Neural cell (in vitro differentiated cells): ENCODE measurements at regions not wholly inside any gene's neighbourhood (a gene's known extent, or its start where the extent isn't known, plus 50 kb on each side); places are given as distances from the start of the nearest gene placed in this dataset.

ENCODE experiments used
- H2AFZ ChIP-seq: fragments of 200-600, 300-800 bp; sonication (generic), shearing (Covaris generic); 2 replicates; pipeline ENCODE4 v1.6.0; 2014; ENCODE audit warnings: low read depth, mild to moderate bottlenecking, antibody characterized with exemption, low read length, moderate library complexity
- H3F3A ChIP-seq: fragments of 200-600 bp; shearing (Covaris generic); 2 replicates; pipeline ENCODE4 v1.6.1; 2016; ENCODE audit warnings: mild to moderate bottlenecking, moderate library complexity, mixed read lengths, antibody characterized with exemption, low read length; ENCODE audit not compliant: insufficient read depth, poor library complexity, severe bottlenecking
- H3K27ac ChIP-seq: fragments of 200-600, 300-800 bp; sonication (generic), shearing (Covaris generic); 2 replicates; pipeline ENCODE4 v1.5.1; 2014; ENCODE audit warnings: mild to moderate bottlenecking, low read length, moderate library complexity
- H3K27me3 ChIP-seq: fragments of 300-800, 200-600 bp; sonication (generic), shearing (Covaris generic); 2 replicates; pipeline ENCODE4 v1.6.0; 2014; ENCODE audit warnings: mild to moderate bottlenecking, low read depth, low read length, moderate library complexity; ENCODE audit not compliant: insufficient read depth
- H3K36me3 ChIP-seq: fragments of 300-800, 200-600 bp; sonication (generic), shearing (Covaris generic); 2 replicates; pipeline ENCODE4 v1.5.1; 2014; ENCODE audit warnings: mild to moderate bottlenecking, antibody characterized with exemption, low read length, moderate library complexity; ENCODE audit not compliant: insufficient read depth
- H3K4me2 ChIP-seq: fragments of 300-800, 200-600 bp; sonication (generic), shearing (Covaris generic); 2 replicates; pipeline ENCODE4 v1.6.0; 2014; ENCODE audit warnings: mild to moderate bottlenecking, low read length
- H3K4me3 ChIP-seq: fragments of 300-800, 200-600 bp; sonication (generic), shearing (Covaris generic); 2 replicates; pipeline ENCODE4 v1.5.1; 2014; ENCODE audit warnings: mild to moderate bottlenecking, low read length, moderate library complexity
- H3K79me2 ChIP-seq: fragments of 200-600 bp; shearing (Covaris generic); replicated peaks from 2 replicates; pipeline ENCODE4 v1.6.0; 2014; ENCODE audit warnings: mild to moderate bottlenecking, low read length, moderate library complexity; ENCODE audit not compliant: insufficient read depth
- H3K9ac ChIP-seq: fragments of 300-800, 200-600 bp; sonication (generic), shearing (Covaris generic); 2 replicates; pipeline ENCODE4 v1.6.1; 2016; ENCODE audit warnings: mild to moderate bottlenecking, low read length, mixed read lengths
- H3K9me2 ChIP-seq: fragments of 200-600 bp; shearing (Covaris generic); 2 replicates; pipeline ENCODE4 v1.6.1; 2016; ENCODE audit warnings: mild to moderate bottlenecking, low read length, mixed read lengths; ENCODE audit not compliant: insufficient read depth
- H3K9me3 ChIP-seq: fragments of 200-600, 300-800 bp; sonication (generic), shearing (Covaris generic); 2 replicates; pipeline ENCODE4 v1.6.1; 2016; ENCODE audit warnings: mild to moderate bottlenecking, mixed run types, low read length, moderate library complexity, mixed read lengths
- H4K20me1 ChIP-seq: fragments of 200-600 bp; shearing (Covaris generic); 2 replicates; pipeline ENCODE4 v1.6.1; 2016; ENCODE audit warnings: mild to moderate bottlenecking, mixed run types; ENCODE audit not compliant: insufficient read depth
- EP300 ChIP-seq: fragments of 450-650 bp; conservative IDR thresholded peaks from 2 replicates; pipeline ENCODE4 v1.6.1; 2014; ENCODE audit warnings: antibody characterized with exemption, mild to moderate bottlenecking, moderate library complexity; ENCODE audit not compliant: poor library complexity, severe bottlenecking
- EZH2 ChIP-seq: fragments of 200-600, 300-800 bp; shearing (Covaris generic), sonication (generic); IDR thresholded peaks from 2 replicates; pipeline ENCODE4 v1.6.1; 2014; ENCODE audit warnings: antibody characterized with exemption, low read length, borderline replicate concordance, mild to moderate bottlenecking; ENCODE audit not compliant: insufficient read depth, poor library complexity, severe bottlenecking
- MXI1 ChIP-seq: fragments of 450-650 bp; conservative IDR thresholded peaks from 2 replicates; pipeline ENCODE4 v1.6.1; 2014; ENCODE audit warnings: antibody characterized with exemption, mild to moderate bottlenecking; ENCODE audit not compliant: poor library complexity, severe bottlenecking
- POLR2AphosphoS5 ChIP-seq: IDR thresholded peaks from 2 replicates; pipeline ENCODE4 v1.6.1; 2012
- RAD21 ChIP-seq: fragments of 450-650 bp; conservative IDR thresholded peaks from 2 replicates; pipeline ENCODE4 v1.6.1; 2014; ENCODE audit warnings: antibody characterized with exemption, mild to moderate bottlenecking, moderate library complexity
- SMC3 ChIP-seq: fragments of 450-650 bp; conservative IDR thresholded peaks from 2 replicates; pipeline ENCODE4 v1.6.1; 2014; ENCODE audit warnings: antibody characterized with exemption, mild to moderate bottlenecking, moderate library complexity; ENCODE audit not compliant: poor library complexity
- TAF1 ChIP-seq: IDR thresholded peaks from 2 replicates; pipeline ENCODE4 v1.6.1; 2012; ENCODE audit warnings: low read depth
- TF ChIP-seq, protein P1 (sequence below): IDR thresholded peaks from 2 replicates; pipeline ENCODE4 v1.6.1; 2012; ENCODE audit warnings: borderline replicate concordance
- TF ChIP-seq, protein P2 (sequence below): fragments of 450-650 bp; IDR thresholded peaks from 2 replicates; pipeline ENCODE4 v1.5.1; 2014; ENCODE audit warnings: antibody characterized with exemption, mild to moderate bottlenecking, moderate library complexity; ENCODE audit not compliant: poor library complexity, severe bottlenecking

DNA sequence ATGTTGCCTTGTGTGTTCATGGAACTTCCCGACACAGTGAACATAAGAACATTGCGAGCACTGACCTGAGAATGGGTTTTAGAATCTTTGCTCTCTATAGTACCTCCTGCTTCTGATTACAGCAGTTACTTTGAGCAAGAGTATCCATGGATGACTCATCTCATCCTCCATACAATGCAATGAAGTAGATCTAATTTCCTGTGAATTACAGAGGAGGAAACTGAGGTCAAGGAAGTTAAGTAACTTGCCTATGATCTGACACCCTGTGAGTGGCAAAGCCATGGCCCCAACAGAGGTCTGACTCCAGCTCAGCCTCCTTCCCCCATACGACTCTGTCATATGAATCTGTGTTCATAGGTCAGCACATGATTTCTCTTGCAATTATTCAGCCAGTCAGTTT, 518.1 kb downstream of the TFAP2A start:
- TF ChIP-seq MXI1 = no peak
- no peak for TF ChIP-seq EZH2
- TF ChIP-seq EP300 = no peak
- TF ChIP-seq, protein P1, sequence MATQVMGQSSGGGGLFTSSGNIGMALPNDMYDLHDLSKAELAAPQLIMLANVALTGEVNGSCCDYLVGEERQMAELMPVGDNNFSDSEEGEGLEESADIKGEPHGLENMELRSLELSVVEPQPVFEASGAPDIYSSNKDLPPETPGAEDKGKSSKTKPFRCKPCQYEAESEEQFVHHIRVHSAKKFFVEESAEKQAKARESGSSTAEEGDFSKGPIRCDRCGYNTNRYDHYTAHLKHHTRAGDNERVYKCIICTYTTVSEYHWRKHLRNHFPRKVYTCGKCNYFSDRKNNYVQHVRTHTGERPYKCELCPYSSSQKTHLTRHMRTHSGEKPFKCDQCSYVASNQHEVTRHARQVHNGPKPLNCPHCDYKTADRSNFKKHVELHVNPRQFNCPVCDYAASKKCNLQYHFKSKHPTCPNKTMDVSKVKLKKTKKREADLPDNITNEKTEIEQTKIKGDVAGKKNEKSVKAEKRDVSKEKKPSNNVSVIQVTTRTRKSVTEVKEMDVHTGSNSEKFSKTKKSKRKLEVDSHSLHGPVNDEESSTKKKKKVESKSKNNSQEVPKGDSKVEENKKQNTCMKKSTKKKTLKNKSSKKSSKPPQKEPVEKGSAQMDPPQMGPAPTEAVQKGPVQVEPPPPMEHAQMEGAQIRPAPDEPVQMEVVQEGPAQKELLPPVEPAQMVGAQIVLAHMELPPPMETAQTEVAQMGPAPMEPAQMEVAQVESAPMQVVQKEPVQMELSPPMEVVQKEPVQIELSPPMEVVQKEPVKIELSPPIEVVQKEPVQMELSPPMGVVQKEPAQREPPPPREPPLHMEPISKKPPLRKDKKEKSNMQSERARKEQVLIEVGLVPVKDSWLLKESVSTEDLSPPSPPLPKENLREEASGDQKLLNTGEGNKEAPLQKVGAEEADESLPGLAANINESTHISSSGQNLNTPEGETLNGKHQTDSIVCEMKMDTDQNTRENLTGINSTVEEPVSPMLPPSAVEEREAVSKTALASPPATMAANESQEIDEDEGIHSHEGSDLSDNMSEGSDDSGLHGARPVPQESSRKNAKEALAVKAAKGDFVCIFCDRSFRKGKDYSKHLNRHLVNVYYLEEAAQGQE = no peak
- no peak for TF ChIP-seq RAD21
- TF ChIP-seq POLR2AphosphoS5 = no peak
- TF ChIP-seq, protein P2, sequence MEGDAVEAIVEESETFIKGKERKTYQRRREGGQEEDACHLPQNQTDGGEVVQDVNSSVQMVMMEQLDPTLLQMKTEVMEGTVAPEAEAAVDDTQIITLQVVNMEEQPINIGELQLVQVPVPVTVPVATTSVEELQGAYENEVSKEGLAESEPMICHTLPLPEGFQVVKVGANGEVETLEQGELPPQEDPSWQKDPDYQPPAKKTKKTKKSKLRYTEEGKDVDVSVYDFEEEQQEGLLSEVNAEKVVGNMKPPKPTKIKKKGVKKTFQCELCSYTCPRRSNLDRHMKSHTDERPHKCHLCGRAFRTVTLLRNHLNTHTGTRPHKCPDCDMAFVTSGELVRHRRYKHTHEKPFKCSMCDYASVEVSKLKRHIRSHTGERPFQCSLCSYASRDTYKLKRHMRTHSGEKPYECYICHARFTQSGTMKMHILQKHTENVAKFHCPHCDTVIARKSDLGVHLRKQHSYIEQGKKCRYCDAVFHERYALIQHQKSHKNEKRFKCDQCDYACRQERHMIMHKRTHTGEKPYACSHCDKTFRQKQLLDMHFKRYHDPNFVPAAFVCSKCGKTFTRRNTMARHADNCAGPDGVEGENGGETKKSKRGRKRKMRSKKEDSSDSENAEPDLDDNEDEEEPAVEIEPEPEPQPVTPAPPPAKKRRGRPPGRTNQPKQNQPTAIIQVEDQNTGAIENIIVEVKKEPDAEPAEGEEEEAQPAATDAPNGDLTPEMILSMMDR = no peak
- no peak for TF ChIP-seq TAF1
- no peak for TF ChIP-seq SMC3

DNA sequence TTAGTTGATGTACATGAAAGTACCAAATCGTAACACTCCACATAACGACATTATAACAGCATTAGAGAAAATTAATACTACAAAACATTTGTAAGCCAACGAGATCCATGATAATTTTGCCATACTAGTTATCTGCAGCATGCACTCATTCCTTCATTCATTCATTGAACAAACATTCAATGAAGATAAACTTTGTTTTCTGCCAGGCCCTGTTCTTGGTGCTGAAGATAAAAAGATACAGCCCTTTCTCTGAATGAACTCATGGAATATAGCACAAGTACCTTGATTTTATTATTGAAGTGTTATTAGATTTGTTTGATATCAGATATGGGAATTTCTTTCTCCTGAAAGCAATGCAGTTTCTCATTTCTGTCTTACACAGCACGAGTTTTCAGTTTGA, 524.0 kb downstream of the TFAP2A start:
- Histone ChIP-seq H3K36me3 (no peaks in the 10 kb centered on the region), H3F3A (no peaks in the 10 kb centered on the region), H3K4me3 (no peak overlapping the region), H3K9ac (no peak overlapping the region), H3K9me2 (no peaks in the 10 kb centered on the region), H3K4me2 (no peak overlapping the region), H4K20me1 (no peaks in the 10 kb centered on the region), H3K79me2 (no peaks in the 10 kb centered on the region), H3K9me3 (no peaks in the 10 kb centered on the region), H2AFZ (no peak overlapping the region), H3K27ac (no peak overlapping the region), H3K27me3 (no peaks in the 10 kb centered on the region)
- no peak for TF ChIP-seq EP300

More for the DNA sequence above, 518.1 kb downstream of the TFAP2A start:
- no peak overlapping the region for H3K27ac ChIP-seq
- no peaks in the 10 kb centered on the region for H3K9me3 ChIP-seq
- H3K79me2 ChIP-seq = no peaks in the 10 kb centered on the region
- no peak overlapping the region for H2AFZ ChIP-seq
- no peaks in the 10 kb centered on the region for H3F3A ChIP-seq
- H3K4me3 ChIP-seq = no peak overlapping the region
- H3K27me3 ChIP-seq = no peaks in the 10 kb centered on the region
- no peak overlapping the region for H3K4me2 ChIP-seq
- H3K9ac ChIP-seq = no peak overlapping the region
- H3K9me2 ChIP-seq = no peaks in the 10 kb centered on the region
- no peaks in the 10 kb centered on the region for H3K36me3 ChIP-seq
- no peaks in the 10 kb centered on the region for H4K20me1 ChIP-seq

DNA sequence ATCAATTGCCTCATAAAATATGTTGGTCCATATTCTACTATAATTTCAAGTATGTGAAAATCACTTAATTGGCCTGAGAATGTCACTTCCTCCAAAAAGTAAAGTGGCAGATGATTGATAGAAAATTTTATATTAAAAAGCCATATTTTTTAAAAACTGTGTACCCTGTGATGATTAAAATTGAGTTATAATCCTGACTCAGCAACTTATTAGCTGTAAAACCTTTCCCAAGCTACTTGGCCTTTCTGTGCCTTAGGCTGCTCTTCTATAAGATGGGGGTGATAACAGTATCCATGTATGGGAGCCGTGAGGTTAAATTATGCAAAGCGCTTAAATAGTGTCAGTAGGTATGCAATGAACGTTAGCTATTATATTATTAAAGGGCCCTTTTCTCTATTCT, 524.4 kb downstream of the TFAP2A start:
- Histone ChIP-seq H3F3A (no peaks in the 10 kb centered on the region), H3K9me3 (no peaks in the 10 kb centered on the region), H3K4me3 (no peak overlapping the region), H3K36me3 (no peaks in the 10 kb centered on the region), H3K27me3 (no peaks in the 10 kb centered on the region), H3K9me2 (no peaks in the 10 kb centered on the region), H3K9ac (no peak overlapping the region), H3K27ac (no peak overlapping the region), H3K4me2 (no peak overlapping the region), H3K79me2 (no peaks in the 10 kb centered on the region), H2AFZ (no peak overlapping the region), H4K20me1 (no peaks in the 10 kb centered on the region)
- TF ChIP-seq SMC3 = no peak
- TF ChIP-seq EP300 = no peak
- no peak for TF ChIP-seq MXI1
- TF ChIP-seq RAD21 = no peak
- no peak for TF ChIP-seq EZH2
- TF ChIP-seq, protein P2 = no peak
- TF ChIP-seq, protein P1 = no peak
- TF ChIP-seq POLR2AphosphoS5 = no peak
- no peak for TF ChIP-seq TAF1
